Activated naive CD8-positive, alpha-beta T cell treated with anti-CD3 and anti-CD28 coated beads, Interleukin-2, amount 50 U/mL, for 24 hours (primary cell): ENCODE measurements at regions not wholly inside any gene's neighbourhood (a gene's known extent, or its start where the extent isn't known, plus 50 kb on each side); places are given as distances from the start of the nearest gene placed in this dataset.

Source experiments
- ATAC-seq: fragments of 150-1000 bp; cut with Tn5 transposase; one replicate; pipeline ENCODE4 v1.10.0; 2021
- DNase-seq: peaks from one replicate; pipeline ENCODE4 v3.0.0; 2021
- H3K27ac Mint-ChIP-seq: one replicate; pipeline ENCODE4 v1.8.0; 2021; ENCODE audit warnings: mild to moderate bottlenecking, mixed read lengths
- H3K27me3 Mint-ChIP-seq: one replicate; pipeline ENCODE4 v1.8.0; 2021; ENCODE audit warnings: mixed read lengths
- H3K36me3 Mint-ChIP-seq: one replicate; pipeline ENCODE4 v1.8.0; 2021; ENCODE audit warnings: low read depth, mixed read lengths
- H3K4me1 Mint-ChIP-seq: one replicate; pipeline ENCODE4 v1.8.0; 2021; ENCODE audit warnings: mixed read lengths
- H3K4me3 Mint-ChIP-seq: one replicate; pipeline ENCODE4 v1.8.0; 2021; ENCODE audit warnings: mild to moderate bottlenecking, moderate library complexity, mixed read lengths
- H3K9me3 Mint-ChIP-seq: one replicate; pipeline ENCODE4 v1.8.0; 2021; ENCODE audit warnings: mixed read lengths

GRCh38 chr14:55954108-55954507 lies 164.1 kb upstream of the PELI2 start:
- Mint-ChIP-seq H3K4me1 (no peaks in the 10 kb centered on the region), H3K27me3 (peaks cover 3% of the 10 kb centered on the region), H3K9me3 (no peaks in the 10 kb centered on the region), H3K4me3 (no peak overlapping the region), H3K36me3 (no peaks in the 10 kb centered on the region), H3K27ac (no peak overlapping the region)
- no peak for DNase-seq
- no peak for ATAC-seq

DNA sequence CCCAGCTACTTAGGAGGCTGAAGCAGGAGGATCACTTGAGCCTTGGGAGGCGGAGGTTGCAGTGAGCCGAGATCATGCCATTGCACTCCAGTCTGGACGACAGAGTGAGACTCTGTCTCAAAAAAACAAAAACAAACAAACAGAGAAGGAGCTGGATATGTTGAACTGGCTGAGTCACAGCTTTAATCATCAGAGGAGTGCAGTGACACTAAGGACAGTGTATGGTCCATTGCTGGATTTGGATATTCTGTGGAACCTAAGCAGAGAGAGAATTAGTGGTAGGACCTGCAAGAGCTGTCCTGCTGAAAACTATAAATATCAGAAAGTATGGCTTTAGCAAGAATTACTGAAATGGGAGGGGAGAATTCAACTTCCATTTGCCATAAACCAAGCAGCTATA lies 163.0 kb upstream of the PELI2 start:
- Mint-ChIP-seq H3K36me3 (no peaks in the 10 kb centered on the region), H3K4me3 (no peak overlapping the region), H3K27ac (no peak overlapping the region), H3K4me1 (no peaks in the 10 kb centered on the region), H3K27me3 (peaks cover 5% of the 10 kb centered on the region), H3K9me3 (no peaks in the 10 kb centered on the region)
- ATAC-seq (no peak), DNase-seq (no peak)

GRCh38 chr14:55957950-55958349 lies 160.3 kb upstream of the PELI2 start:
- no peaks in the 10 kb centered on the region for H3K9me3 Mint-ChIP-seq
- H3K4me1 Mint-ChIP-seq: no peaks in the 10 kb centered on the region
- DNase-seq (no peak), ATAC-seq (no peak)
- H3K4me3 Mint-ChIP-seq: no peak overlapping the region
- H3K27ac Mint-ChIP-seq: no peak overlapping the region
- peaks cover 7% of the 10 kb centered on the region for H3K27me3 Mint-ChIP-seq
- no peaks in the 10 kb centered on the region for H3K36me3 Mint-ChIP-seq

- Mint-ChIP-seq H3K27me3 (peaks cover 10% of the 10 kb centered on the region), H3K27ac (no peak overlapping the region), H3K36me3 (no peaks in the 10 kb centered on the region), H3K9me3 (no peaks in the 10 kb centered on the region), H3K4me3 (no peak overlapping the region), H3K4me1 (no peaks in the 10 kb centered on the region)
- ATAC-seq (no peak), DNase-seq (no peak)
Measured at GRCh38 chr14:55963295-55963694, 154.9 kb upstream of the PELI2 start.

DNA sequence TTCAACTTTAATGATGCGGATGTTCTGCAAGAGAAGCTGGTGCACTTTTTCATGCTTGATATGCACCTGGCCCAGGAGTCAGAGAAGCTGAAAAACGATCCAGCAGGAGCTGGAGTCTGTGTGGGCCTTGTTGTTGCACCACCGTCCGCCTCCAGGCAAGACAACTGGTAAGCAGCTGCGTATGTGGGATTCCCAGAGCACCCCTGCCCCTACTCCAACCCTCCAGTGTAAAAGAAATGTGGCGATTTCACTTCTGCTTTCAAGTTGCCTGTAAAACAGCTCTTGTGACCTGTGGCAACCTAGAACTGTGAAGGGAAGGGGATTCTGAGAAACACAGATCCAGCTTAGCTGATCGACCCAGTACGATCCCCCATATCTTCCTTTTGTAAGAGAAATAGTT lies 154.1 kb upstream of the PELI2 start:
- Mint-ChIP-seq H3K36me3 (no peaks in the 10 kb centered on the region), H3K27ac (no peak overlapping the region), H3K9me3 (no peaks in the 10 kb centered on the region), H3K4me1 (no peaks in the 10 kb centered on the region), H3K27me3 (peaks cover 10% of the 10 kb centered on the region), H3K4me3 (no peak overlapping the region)
- no peak for DNase-seq
- no peak for ATAC-seq

- Mint-ChIP-seq H3K4me3 (no peak overlapping the region), H3K4me1 (no peaks in the 10 kb centered on the region)
Measured at GRCh38 chr14:55964821-55965220, 153.4 kb upstream of the PELI2 start.

DNA sequence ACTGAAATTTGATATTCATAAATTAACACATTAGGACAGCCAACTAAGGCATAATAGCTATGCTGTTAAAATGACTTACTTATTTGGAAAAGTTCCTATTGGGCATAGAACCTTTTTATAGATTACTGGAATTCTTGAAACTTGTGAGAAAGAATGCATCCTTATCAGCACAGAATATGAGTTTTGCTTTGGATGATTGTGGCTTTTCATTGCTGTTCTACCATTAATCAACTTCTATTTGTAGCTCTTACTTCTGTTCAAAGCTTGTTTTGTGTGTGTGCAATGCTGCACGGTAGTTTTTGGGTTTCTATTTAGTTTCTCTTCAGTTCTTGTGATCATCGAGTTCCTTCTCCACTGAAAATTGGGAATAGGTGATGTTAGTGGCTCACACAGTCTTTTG lies 152.4 kb upstream of the PELI2 start:
- no peak overlapping the region for H3K4me3 Mint-ChIP-seq
- H3K9me3 Mint-ChIP-seq: no peaks in the 10 kb centered on the region
- no peaks in the 10 kb centered on the region for H3K36me3 Mint-ChIP-seq
- no peak overlapping the region for H3K27ac Mint-ChIP-seq
- no peaks in the 10 kb centered on the region for H3K4me1 Mint-ChIP-seq
- ATAC-seq: no peak
- no peak for DNase-seq
- peaks cover 8% of the 10 kb centered on the region for H3K27me3 Mint-ChIP-seq

More at GRCh38 chr14:55964821-55965220, 153.4 kb upstream of the PELI2 start:
- Mint-ChIP-seq H3K27ac (no peak overlapping the region), H3K36me3 (no peaks in the 10 kb centered on the region), H3K9me3 (no peaks in the 10 kb centered on the region), H3K27me3 (peaks cover 10% of the 10 kb centered on the region)
- no peak for ATAC-seq
- DNase-seq: no peak

GRCh38 chr14:55968741-55969140 lies 149.5 kb upstream of the PELI2 start:
- Mint-ChIP-seq H3K4me1 (no peaks in the 10 kb centered on the region), H3K36me3 (no peaks in the 10 kb centered on the region), H3K4me3 (no peak overlapping the region), H3K9me3 (no peaks in the 10 kb centered on the region), H3K27ac (no peak overlapping the region), H3K27me3 (peaks cover 12% of the 10 kb centered on the region)
- no peak for ATAC-seq
- no peak for DNase-seq

GRCh38 chr14:55973285-55973800 lies 144.9 kb upstream of the PELI2 start:
- Mint-ChIP-seq H3K27ac (no peak overlapping the region), H3K36me3 (no peaks in the 10 kb centered on the region), H3K9me3 (no peaks in the 10 kb centered on the region), H3K27me3 (peaks cover 7% of the 10 kb centered on the region), H3K4me3 (no peak overlapping the region), H3K4me1 (no peaks in the 10 kb centered on the region)
- ATAC-seq (no peak), DNase-seq (no peak)

DNA sequence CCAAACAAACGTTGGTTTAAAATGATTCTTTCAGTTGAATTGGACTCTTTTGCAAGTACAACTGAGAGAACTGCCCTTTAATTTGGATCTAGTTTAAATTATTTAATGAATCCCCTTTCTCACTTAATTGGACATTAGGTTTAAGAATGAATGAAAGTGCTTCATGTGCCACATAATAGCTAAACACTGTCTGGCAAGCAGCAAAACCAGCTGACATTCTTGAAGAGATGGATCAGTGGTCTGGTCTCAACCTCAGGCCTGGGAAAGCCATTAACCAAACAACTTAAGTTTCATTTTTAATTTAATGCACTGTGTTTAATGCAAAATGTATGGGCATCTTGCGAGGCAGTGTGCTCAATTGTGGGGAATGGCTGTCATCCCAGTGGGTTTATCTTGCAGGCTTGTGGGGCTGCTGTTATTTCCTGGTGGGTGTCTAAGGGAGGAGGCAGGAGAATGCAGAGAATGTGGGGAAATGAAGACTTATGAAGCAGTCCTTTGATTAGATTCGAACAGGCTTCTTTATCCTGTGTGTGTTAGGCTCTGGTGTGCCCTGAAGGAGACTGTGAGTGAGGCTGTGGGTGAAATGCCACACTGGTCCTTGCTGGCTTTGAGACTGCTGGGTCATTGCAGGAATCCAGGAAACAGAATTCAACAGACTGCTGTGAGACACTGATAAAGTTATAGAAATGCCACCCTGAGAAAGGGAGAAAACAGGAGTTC lies 144.1 kb upstream of the PELI2 start:
- Mint-ChIP-seq H3K4me1 (no peaks in the 10 kb centered on the region), H3K9me3 (no peaks in the 10 kb centered on the region), H3K36me3 (no peaks in the 10 kb centered on the region), H3K27me3 (peaks cover 7% of the 10 kb centered on the region), H3K27ac (no peak overlapping the region), H3K4me3 (no peak overlapping the region)
- no peak for ATAC-seq
- DNase-seq: no peak

GRCh38 chr14:55975281-55975910 lies 142.8 kb upstream of the PELI2 start:
- no peak overlapping the region for H3K4me3 Mint-ChIP-seq
- no peak overlapping the region for H3K27ac Mint-ChIP-seq
- H3K4me1 Mint-ChIP-seq: peaks cover 2% of the 10 kb centered on the region
- ATAC-seq (no peak), DNase-seq (no peak)
- peaks cover 7% of the 10 kb centered on the region for H3K27me3 Mint-ChIP-seq
- no peaks in the 10 kb centered on the region for H3K36me3 Mint-ChIP-seq
- peaks cover 2% of the 10 kb centered on the region for H3K9me3 Mint-ChIP-seq

GRCh38 chr14:55976219-55976618 lies 142.0 kb upstream of the PELI2 start:
- Mint-ChIP-seq H3K27me3 (peaks cover under 1% of the 10 kb centered on the region), H3K4me3 (no peak overlapping the region), H3K36me3 (peaks cover 1% of the 10 kb centered on the region), H3K9me3 (peaks cover 5% of the 10 kb centered on the region), H3K27ac (no peak overlapping the region), H3K4me1 (peaks cover 8% of the 10 kb centered on the region)
- DNase-seq (no peak), ATAC-seq (no peak)

DNA sequence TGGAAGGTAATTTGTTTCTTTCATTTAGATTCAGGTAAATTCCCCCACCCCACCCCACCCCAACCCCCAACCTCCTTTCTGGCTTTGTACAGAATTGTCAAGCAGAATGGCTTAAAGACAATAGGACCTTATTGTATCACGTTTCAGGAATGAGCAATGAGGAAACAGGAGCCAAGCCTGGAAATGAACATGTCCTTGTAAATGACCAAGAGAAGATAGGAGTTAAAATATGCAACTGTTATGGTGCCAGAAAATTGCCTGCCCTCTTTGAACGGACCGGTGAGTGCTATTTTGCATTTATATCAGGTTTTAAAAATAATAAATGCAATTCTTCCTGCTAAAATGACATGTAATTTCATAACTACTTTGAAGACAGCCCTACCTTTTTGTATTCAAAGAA lies 141.6 kb upstream of the PELI2 start:
- no peak for ATAC-seq
- peaks cover 1% of the 10 kb centered on the region for H3K36me3 Mint-ChIP-seq
- H3K4me3 Mint-ChIP-seq: no peak overlapping the region

DNA sequence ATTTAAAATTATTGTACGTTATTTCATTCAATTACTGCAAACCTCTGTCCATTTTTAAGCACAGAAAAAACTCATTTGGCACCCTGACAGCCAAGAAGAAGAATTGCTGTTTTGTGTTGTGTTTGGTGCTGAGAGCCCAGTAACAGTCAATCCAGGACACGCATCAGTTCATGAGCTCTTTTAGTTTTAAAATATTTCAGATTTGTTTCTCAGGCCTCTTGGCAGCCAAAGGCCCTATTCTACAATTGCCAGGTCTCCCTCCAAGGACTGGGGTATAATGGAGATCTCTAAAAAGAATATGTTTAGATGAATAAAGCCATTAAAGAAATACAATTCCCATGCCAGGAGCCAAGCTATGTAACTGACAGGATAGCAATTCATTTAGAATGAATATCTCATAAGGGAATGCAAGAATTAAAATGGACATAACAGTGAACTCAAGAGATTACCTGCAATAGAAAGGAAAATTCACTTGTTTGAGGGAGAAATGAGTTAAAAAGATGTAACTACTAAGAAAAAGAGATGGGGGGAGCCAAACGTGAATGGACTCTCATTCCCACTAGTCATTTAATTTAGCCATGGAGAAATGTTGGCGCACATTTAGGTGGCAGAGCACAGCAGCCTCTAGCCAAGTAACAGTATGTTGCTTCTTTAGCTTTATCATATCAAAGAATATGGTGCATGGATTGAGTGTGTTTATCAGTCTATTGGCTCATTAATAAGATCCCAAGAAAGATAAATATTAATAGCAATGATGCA lies 140.6 kb upstream of the PELI2 start:
- Mint-ChIP-seq H3K4me3 (no peak overlapping the region), H3K27me3 (peaks cover 1% of the 10 kb centered on the region), H3K36me3 (peaks cover 1% of the 10 kb centered on the region), H3K27ac (no peak overlapping the region), H3K4me1 (peaks cover 8% of the 10 kb centered on the region), H3K9me3 (peaks cover 5% of the 10 kb centered on the region)
- ATAC-seq (no peak), DNase-seq (no peak)

More for the DNA sequence above, 141.6 kb upstream of the PELI2 start:
- no peak for DNase-seq
- H3K4me1 Mint-ChIP-seq: peaks cover 8% of the 10 kb centered on the region
- no peaks in the 10 kb centered on the region for H3K27me3 Mint-ChIP-seq
- no peak overlapping the region for H3K27ac Mint-ChIP-seq
- H3K9me3 Mint-ChIP-seq: peaks cover 5% of the 10 kb centered on the region

GRCh38 chr14:55979096-55979495 lies 139.1 kb upstream of the PELI2 start:
- no peak for ATAC-seq

More at GRCh38 chr14:55979096-55979495, 139.1 kb upstream of the PELI2 start:
- H3K27me3 Mint-ChIP-seq: peaks cover 12% of the 10 kb centered on the region
- peaks cover 5% of the 10 kb centered on the region for H3K9me3 Mint-ChIP-seq
- H3K4me1 Mint-ChIP-seq: peaks cover 8% of the 10 kb centered on the region
- H3K36me3 Mint-ChIP-seq: peaks cover 1% of the 10 kb centered on the region
- DNase-seq: no peak
- H3K4me3 Mint-ChIP-seq: no peak overlapping the region
- no peak overlapping the region for H3K27ac Mint-ChIP-seq
